Activated CD8-positive, alpha-beta T cell treated with anti-CD3 and anti-CD28 coated beads for 36 hours (primary cell): ENCODE measurements at regions not wholly inside any gene's neighbourhood (a gene's known extent, or its start where the extent isn't known, plus 50 kb on each side); places are given as distances from the start of the nearest gene placed in this dataset.

Experiments used
- ATAC-seq: fragments of 200-7000 bp; cut with Tn5 transposase; one replicate; pipeline ENCODE4 v1.10.0; 2021; ENCODE audit warnings: mild to moderate bottlenecking, moderate library complexity
- CTCF ChIA-PET: fragments of 350-600 bp; sonication (Branson Sonifier 250); formaldehyde crosslinking; loops from one replicate; lab custom pipeline; 2021; ENCODE audit warnings: antibody characterized with exemption; lab: Charles Lee
- POLR2A ChIA-PET: fragments of 350-600 bp; sonication (Branson Sonifier 250); formaldehyde crosslinking; loops from one replicate; lab custom pipeline; 2021; ENCODE audit warnings: antibody characterized with exemption; lab: Charles Lee
- DNase-seq: peaks from one replicate; pipeline ENCODE4 v3.0.0-alpha.2; 2020
- H3K27ac Mint-ChIP-seq: one replicate; pipeline ENCODE4 v1.8.0; 2021; ENCODE audit warnings: mild to moderate bottlenecking, mixed read lengths
- H3K27me3 Mint-ChIP-seq: one replicate; pipeline ENCODE4 v1.8.0; 2021; ENCODE audit warnings: mixed read lengths
- H3K36me3 Mint-ChIP-seq: one replicate; pipeline ENCODE4 v1.8.0; 2021; ENCODE audit warnings: low read depth, mixed read lengths
- H3K4me1 Mint-ChIP-seq: one replicate; pipeline ENCODE4 v1.8.0; 2021; ENCODE audit warnings: low read depth, mixed read lengths
- H3K4me3 Mint-ChIP-seq: one replicate; pipeline ENCODE4 v1.8.0; 2021; ENCODE audit warnings: mild to moderate bottlenecking, moderate library complexity, mixed read lengths
- H3K9me3 Mint-ChIP-seq: one replicate; pipeline ENCODE4 v1.8.0; 2021; ENCODE audit warnings: mixed read lengths
- CTCF ChIP-seq: fragments of 200-600 bp; IDR thresholded peaks from one replicate; pipeline ENCODE4 v1.8.0; 2022; ENCODE audit warnings: antibody characterized with exemption, mild to moderate bottlenecking
- intact Hi-C: fragments of 100-400 bp; cut with micrococcal nuclease; formaldehyde crosslinking; loops from one replicate; pipeline ENCODE4 v1.10.0; 2022

DNA sequence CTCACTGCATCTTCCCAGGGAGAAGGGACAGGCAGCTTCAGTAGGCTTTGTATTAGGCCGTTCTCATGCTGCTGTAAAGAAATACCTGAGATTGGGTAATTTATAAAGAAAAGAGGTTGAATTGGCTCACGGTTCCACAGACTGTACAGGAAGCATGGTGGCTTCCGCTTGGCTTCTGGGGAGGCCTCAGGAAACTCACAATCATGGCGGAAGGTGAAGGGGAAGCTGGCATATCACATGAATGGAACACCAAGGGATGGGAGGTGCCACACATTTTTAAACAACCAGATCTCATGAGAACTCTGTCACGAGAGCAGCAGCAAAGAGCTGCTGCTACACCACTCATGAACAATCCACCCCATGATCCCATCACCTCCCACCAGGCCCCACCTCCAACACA, 182.2 kb upstream of the SFSWAP start:
- no peaks in the 10 kb centered on the region for H3K9me3 Mint-ChIP-seq
- ATAC-seq, result no peak
- no peak overlapping the region for H3K27ac Mint-ChIP-seq
- H3K27me3 Mint-ChIP-seq, result peaks cover 1% of the 10 kb centered on the region
- H3K4me3 Mint-ChIP-seq, result no peak overlapping the region
- POLR2A ChIA-PET, result no interaction called here
- no peak for DNase-seq
- no peaks in the 10 kb centered on the region for H3K36me3 Mint-ChIP-seq
- peaks cover 3% of the 10 kb centered on the region for H3K4me1 Mint-ChIP-seq
- TF ChIP-seq CTCF, result no peak
- intact Hi-C loops, result no loop called here
- CTCF ChIA-PET, result interaction anchor here (1.0 kb wide), 1 partner anchor 20 kb away, joined by 3 read pairs; no protein-coding TSS in a partner anchor

GRCh38 chr12:131529196-131530040, 181.5 kb upstream of the SFSWAP start:
- no peak for TF ChIP-seq CTCF
- no peaks in the 10 kb centered on the region for H3K36me3 Mint-ChIP-seq
- H3K4me3 Mint-ChIP-seq, result no peak overlapping the region
- CTCF ChIA-PET, result no interaction called here
- no peak overlapping the region for H3K27ac Mint-ChIP-seq
- peaks cover 1% of the 10 kb centered on the region for H3K27me3 Mint-ChIP-seq
- POLR2A ChIA-PET, result no interaction called here
- intact Hi-C loops, result no loop called here
- H3K9me3 Mint-ChIP-seq, result no peaks in the 10 kb centered on the region
- no peak for ATAC-seq
- DNase-seq, result no peak
- H3K4me1 Mint-ChIP-seq, result peaks cover 3% of the 10 kb centered on the region

DNA sequence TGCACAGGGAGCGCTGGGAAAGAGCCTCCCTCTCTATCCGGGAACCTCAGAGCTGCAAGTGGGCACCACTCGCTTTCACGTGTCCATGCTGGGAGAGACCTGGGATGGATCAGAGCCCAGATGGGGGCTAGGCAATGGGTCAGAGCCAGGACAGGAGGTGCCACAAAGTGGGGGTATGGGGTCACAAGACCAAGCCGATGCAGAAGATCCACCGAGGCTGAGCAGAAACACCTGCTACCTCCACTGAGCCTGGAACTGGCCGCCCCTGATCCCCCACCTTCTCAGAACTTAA, 180.9 kb upstream of the SFSWAP start:
- no peaks in the 10 kb centered on the region for H3K36me3 Mint-ChIP-seq
- H3K4me3 Mint-ChIP-seq, result no peak overlapping the region
- no peaks in the 10 kb centered on the region for H3K9me3 Mint-ChIP-seq
- ChIA-PET CTCF (no interaction called here), POLR2A (no interaction called here)
- ATAC-seq (no peak), DNase-seq (no peak)
- no peak overlapping the region for H3K27ac Mint-ChIP-seq
- intact Hi-C loops, result no loop called here
- peaks cover 1% of the 10 kb centered on the region for H3K27me3 Mint-ChIP-seq
- H3K4me1 Mint-ChIP-seq, result peaks cover 3% of the 10 kb centered on the region
- no peak for TF ChIP-seq CTCF

DNA sequence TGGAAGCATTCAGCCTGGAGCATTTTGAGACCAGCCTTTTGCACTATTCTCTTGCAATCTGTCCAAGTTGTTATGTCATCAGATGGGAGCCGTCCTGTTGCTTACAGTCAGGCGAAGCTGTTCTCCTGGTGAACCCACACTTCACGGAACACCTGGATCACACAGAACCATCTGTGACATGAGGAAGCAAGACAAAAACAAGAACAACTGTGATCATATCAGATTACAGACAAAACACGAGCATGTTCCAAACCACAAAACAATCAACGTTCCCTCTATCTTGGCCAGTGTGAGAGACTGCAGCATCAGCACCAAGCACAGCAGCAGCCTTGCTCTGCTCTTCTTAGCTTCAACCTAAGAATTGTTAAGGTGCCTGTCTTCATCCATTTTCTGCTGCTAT, 180.5 kb upstream of the SFSWAP start:
- Mint-ChIP-seq H3K4me1 (peaks cover 3% of the 10 kb centered on the region), H3K27me3 (peaks cover 1% of the 10 kb centered on the region), H3K36me3 (no peaks in the 10 kb centered on the region), H3K27ac (no peak overlapping the region), H3K9me3 (no peaks in the 10 kb centered on the region), H3K4me3 (no peak overlapping the region)
- no peak for TF ChIP-seq CTCF
- POLR2A ChIA-PET, result no interaction called here
- CTCF ChIA-PET, result no interaction called here
- DNase-seq, result no peak
- intact Hi-C loops, result no loop called here
- no peak for ATAC-seq

GRCh38 chr12:131533139-131533538, 177.8 kb upstream of the SFSWAP start:
- H3K4me1 Mint-ChIP-seq, result peaks cover 9% of the 10 kb centered on the region
- intact Hi-C loops, result no loop called here
- ATAC-seq, result no peak
- ChIA-PET CTCF (no interaction called here), POLR2A (no interaction called here)
- H3K27ac Mint-ChIP-seq, result no peak overlapping the region
- H3K9me3 Mint-ChIP-seq, result no peaks in the 10 kb centered on the region
- H3K36me3 Mint-ChIP-seq, result no peaks in the 10 kb centered on the region
- no peak for TF ChIP-seq CTCF
- peaks cover 1% of the 10 kb centered on the region for H3K27me3 Mint-ChIP-seq
- H3K4me3 Mint-ChIP-seq, result no peak overlapping the region
- DNase-seq, result no peak
